IPS-20b (cell line): ENCODE measurements at regions not wholly inside any gene's neighbourhood (a gene's known extent, or its start where the extent isn't known, plus 50 kb on each side); places are given as distances from the start of the nearest gene placed in this dataset.
"Not testable (repeated sequence)": the region's sequence is repeated elsewhere in the genome, so short reads cannot be mapped to it uniquely, and the experiment has no call there.

Experiments
- H3K27ac ChIP-seq: one replicate; pipeline ENCODE4 v1.5.1; 2013; ENCODE audit warnings: low read length
- H3K27me3 ChIP-seq: 2 replicates; pipeline ENCODE4 v1.6.1; 2013; ENCODE audit warnings: mild to moderate bottlenecking, low read length, inconsistent platforms; ENCODE audit not compliant: insufficient read depth
- H3K36me3 ChIP-seq: 2 replicates; pipeline ENCODE4 v1.6.1; 2013; ENCODE audit warnings: low read depth, mild to moderate bottlenecking, inconsistent platforms, low read length, moderate library complexity; ENCODE audit not compliant: insufficient read depth
- H3K4me1 ChIP-seq: 2 replicates; pipeline ENCODE4 v1.6.1; 2013; ENCODE audit warnings: mild to moderate bottlenecking, control low read depth, inconsistent platforms, low read length, moderate library complexity; ENCODE audit not compliant: insufficient read depth
- H3K4me3 ChIP-seq: 2 replicates; pipeline ENCODE4 v1.5.1; 2013; ENCODE audit warnings: mild to moderate bottlenecking, low read length, inconsistent platforms
- H3K9ac ChIP-seq: 2 replicates; pipeline ENCODE4 v1.6.1; 2013; ENCODE audit warnings: low read depth, mild to moderate bottlenecking, inconsistent platforms, low read length, moderate library complexity
- H3K9me3 ChIP-seq: 2 replicates; pipeline ENCODE4 v1.6.1; 2013; ENCODE audit warnings: mild to moderate bottlenecking, low read depth, low read length, inconsistent platforms; ENCODE audit not compliant: insufficient read depth

DNA sequence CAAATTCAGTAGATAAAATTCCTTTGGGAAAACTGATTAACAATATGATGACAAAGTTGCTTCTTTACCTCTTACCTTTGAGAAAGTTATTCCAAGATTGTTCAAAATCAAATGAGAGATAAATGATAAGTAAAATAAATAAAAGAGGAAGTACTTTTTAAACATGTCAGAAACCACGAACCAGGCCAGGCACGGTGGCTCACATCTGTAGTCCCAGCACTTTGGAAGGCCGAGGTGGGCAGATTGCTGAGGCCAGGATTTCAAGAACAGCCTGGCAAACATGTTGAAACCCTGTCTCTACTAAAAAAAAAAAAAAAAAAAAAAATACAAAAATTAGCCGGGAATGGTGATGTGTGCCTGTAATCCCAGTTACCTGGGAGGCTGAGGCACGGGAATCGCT, 296.6 kb downstream of the HGF start:
- Histone ChIP-seq H3K9me3 (no peaks in the 10 kb centered on the region), H3K27me3 (no peaks in the 10 kb centered on the region), H3K27ac (no peak overlapping the region), H3K4me1 (no peaks in the 10 kb centered on the region), H3K9ac (no peak overlapping the region), H3K4me3 (no peak overlapping the region), H3K36me3 (no peaks in the 10 kb centered on the region)

DNA sequence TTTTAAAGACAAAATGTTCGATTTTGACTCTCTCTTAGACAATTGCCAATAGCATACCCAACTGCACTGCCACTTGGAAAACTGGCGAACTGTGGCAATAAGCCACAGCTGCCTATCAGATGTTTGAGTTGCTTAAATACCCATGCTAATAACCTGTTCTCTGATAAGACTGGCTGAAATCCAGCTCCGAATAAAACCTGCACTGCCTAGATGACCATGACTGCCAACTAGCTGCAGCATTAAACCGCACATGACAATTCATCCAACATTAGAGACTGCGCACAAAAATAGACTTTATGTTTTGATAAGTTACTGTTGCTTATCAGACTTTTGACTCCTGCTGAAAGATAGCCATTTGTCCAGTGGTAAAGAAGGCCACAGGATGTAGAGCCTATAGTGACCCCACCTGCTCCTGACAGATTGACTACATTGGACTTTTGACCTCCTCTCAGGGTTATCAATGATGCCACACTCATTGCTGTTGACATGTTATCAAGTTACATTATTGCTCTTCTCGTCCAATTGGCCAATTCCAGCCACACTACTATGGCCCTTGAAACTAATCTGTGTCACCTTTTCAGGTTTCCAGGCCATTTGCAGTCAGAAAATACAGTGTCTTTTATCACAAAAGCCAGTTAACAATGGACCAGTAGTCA, 299.0 kb downstream of the HGF start:
- Histone ChIP-seq H3K4me3 (no peak overlapping the region), H3K36me3 (no peaks in the 10 kb centered on the region), H3K4me1 (no peaks in the 10 kb centered on the region), H3K9ac (no peak overlapping the region), H3K27me3 (no peaks in the 10 kb centered on the region), H3K27ac (no peak overlapping the region), H3K9me3 (no peaks in the 10 kb centered on the region)

- Histone ChIP-seq H3K4me3 (no peak overlapping the region), H3K27me3 (no peaks in the 10 kb centered on the region), H3K27ac (no peak overlapping the region), H3K9ac (no peak overlapping the region), H3K4me1 (no peaks in the 10 kb centered on the region), H3K36me3 (no peaks in the 10 kb centered on the region), H3K9me3 (no peaks in the 10 kb centered on the region)
Observed at GRCh38 chr7:81469869-81470723, 299.8 kb downstream of the HGF start.

- H3K9ac ChIP-seq: no peak overlapping the region
- no peaks in the 10 kb centered on the region for H3K36me3 ChIP-seq
- no peaks in the 10 kb centered on the region for H3K4me1 ChIP-seq
- no peak overlapping the region for H3K4me3 ChIP-seq
- no peaks in the 10 kb centered on the region for H3K9me3 ChIP-seq
- no peaks in the 10 kb centered on the region for H3K27me3 ChIP-seq
- no peak overlapping the region for H3K27ac ChIP-seq
Observed at GRCh38 chr7:81469153-81469868, 300.5 kb downstream of the HGF start.

DNA sequence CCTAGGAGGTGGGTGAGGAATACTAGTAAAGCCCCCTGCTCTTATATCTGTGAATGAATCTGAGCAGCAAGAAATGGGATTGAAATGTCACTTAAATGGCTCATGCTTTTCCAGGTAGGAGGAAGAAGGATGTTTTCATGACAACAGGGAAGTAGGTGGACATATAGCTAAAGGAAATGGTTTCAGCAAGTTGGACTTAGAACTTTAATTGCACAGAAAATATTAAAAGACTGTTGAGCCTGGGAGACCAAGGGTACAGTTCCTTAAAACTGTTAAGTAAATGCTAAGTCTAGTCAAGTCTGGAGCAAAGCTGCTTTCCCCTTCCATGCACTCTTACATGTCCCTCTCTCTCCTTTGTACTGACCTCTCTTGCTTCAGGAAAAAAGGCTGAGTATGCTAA, 301.3 kb downstream of the HGF start:
- no peaks in the 10 kb centered on the region for H3K36me3 ChIP-seq
- no peaks in the 10 kb centered on the region for H3K4me1 ChIP-seq
- H3K27ac ChIP-seq: no peak overlapping the region
- no peak overlapping the region for H3K4me3 ChIP-seq
- H3K9me3 ChIP-seq: no peaks in the 10 kb centered on the region
- no peak overlapping the region for H3K9ac ChIP-seq
- no peaks in the 10 kb centered on the region for H3K27me3 ChIP-seq

- H3K27me3 ChIP-seq: no peaks in the 10 kb centered on the region
- H3K36me3 ChIP-seq: no peaks in the 10 kb centered on the region
- H3K9ac ChIP-seq: no peak overlapping the region
- H3K27ac ChIP-seq: no peak overlapping the region
- no peaks in the 10 kb centered on the region for H3K9me3 ChIP-seq
- no peak overlapping the region for H3K4me3 ChIP-seq
- H3K4me1 ChIP-seq: no peaks in the 10 kb centered on the region
Observed at GRCh38 chr7:81467964-81468363, 301.9 kb downstream of the HGF start.

DNA sequence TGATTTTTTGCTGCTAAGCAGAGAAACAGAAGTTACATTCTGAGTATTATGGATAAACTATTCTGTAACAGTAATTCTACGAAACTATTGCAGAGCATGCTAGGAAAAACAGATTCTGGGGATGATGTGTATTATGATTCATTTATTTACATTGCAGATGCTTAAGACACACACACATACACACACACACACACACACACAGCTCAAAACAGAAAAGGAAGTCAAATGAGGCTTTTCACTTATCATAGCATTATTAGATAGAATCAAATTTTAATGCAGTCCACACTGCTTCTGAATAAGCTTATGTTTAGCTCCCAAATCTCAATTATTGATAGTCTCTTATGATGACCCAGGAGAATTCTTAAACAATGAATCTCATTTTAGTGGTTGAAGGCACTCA, 307.2 kb downstream of the HGF start:
- H3K4me1 ChIP-seq: no peaks in the 10 kb centered on the region
- no peak overlapping the region for H3K4me3 ChIP-seq
- H3K27me3 ChIP-seq: no peaks in the 10 kb centered on the region
- no peak overlapping the region for H3K27ac ChIP-seq
- no peaks in the 10 kb centered on the region for H3K36me3 ChIP-seq
- no peaks in the 10 kb centered on the region for H3K9me3 ChIP-seq
- H3K9ac ChIP-seq: no peak overlapping the region

- no peaks in the 10 kb centered on the region for H3K9me3 ChIP-seq
Observed at GRCh38 chr7:81460250-81461045, 309.4 kb downstream of the HGF start.

GRCh38 chr7:81459485-81459884, 310.4 kb downstream of the HGF start:
- Histone ChIP-seq H3K9me3 (no peaks in the 10 kb centered on the region), H3K27me3 (no peaks in the 10 kb centered on the region), H3K36me3 (no peaks in the 10 kb centered on the region), H3K27ac (no peak overlapping the region), H3K9ac (no peak overlapping the region), H3K4me1 (no peaks in the 10 kb centered on the region), H3K4me3 (no peak overlapping the region)

More at GRCh38 chr7:81460250-81461045, 309.4 kb downstream of the HGF start:
- Histone ChIP-seq H3K4me1 (no peaks in the 10 kb centered on the region), H3K27ac (no peak overlapping the region), H3K4me3 (no peak overlapping the region), H3K27me3 (no peaks in the 10 kb centered on the region), H3K9ac (no peak overlapping the region), H3K36me3 (no peaks in the 10 kb centered on the region)

GRCh38 chr7:81457852-81458522, 311.9 kb downstream of the HGF start:
- Histone ChIP-seq H3K9ac (no peak overlapping the region), H3K9me3 (no peaks in the 10 kb centered on the region), H3K4me3 (no peak overlapping the region), H3K36me3 (no peaks in the 10 kb centered on the region), H3K4me1 (no peaks in the 10 kb centered on the region), H3K27me3 (no peaks in the 10 kb centered on the region), H3K27ac (no peak overlapping the region)

- H3K27me3 ChIP-seq, H3K9me3 ChIP-seq, H3K36me3 ChIP-seq, H3K27ac ChIP-seq, H3K4me3 ChIP-seq, H3K9ac ChIP-seq, H3K4me1 ChIP-seq: not testable (repeated sequence)
Observed at GRCh38 chr7:81453770-81454169, 316.1 kb downstream of the HGF start.
